Occipital lobe (tissue), 1 donor: ENCODE measurements at regions not wholly inside any gene's neighbourhood (a gene's known extent, or its start where the extent isn't known, plus 50 kb on each side); places are given as distances from the start of the nearest gene placed in this dataset.
"Not testable (repeated sequence)": the region's sequence is repeated elsewhere in the genome, so short reads cannot be mapped to it uniquely, and the experiment has no call there.

Source experiments
- DNase-seq: peaks from one replicate; lab custom pipeline; 2025; lab: John Stamatoyannopoulos, UW

GRCh38 chr1:60821156-60821555, 261.2 kb upstream of the NFIA start:
- no peak for DNase-seq

- DNase-seq = no peak
Observed at GRCh38 chr1:60818969-60819701, 263.2 kb upstream of the NFIA start.

- DNase-seq = no peak
Observed at GRCh38 chr1:60813071-60813470, 269.3 kb upstream of the NFIA start.

GRCh38 chr1:60809204-60809980, 273.0 kb upstream of the NFIA start:
- DNase-seq = no peak

- no peak for DNase-seq
Observed at GRCh38 chr1:60808676-60809075, 273.7 kb upstream of the NFIA start.

- DNase-seq = no peak
Observed at GRCh38 chr1:60802884-60803283, 279.5 kb upstream of the NFIA start.

GRCh38 chr1:60797351-60797750, 285.0 kb upstream of the NFIA start:
- no peak for DNase-seq

GRCh38 chr1:60791226-60791625, 291.1 kb upstream of the NFIA start:
- no peak for DNase-seq

- DNase-seq = not testable (repeated sequence)
Observed at GRCh38 chr1:60773099-60773498, 309.3 kb upstream of the NFIA start.

GRCh38 chr1:60769082-60769481, 313.3 kb upstream of the NFIA start:
- no peak for DNase-seq

GRCh38 chr1:60765204-60765603, 317.2 kb upstream of the NFIA start:
- no peak for DNase-seq

GRCh38 chr1:60764489-60764888, 317.9 kb upstream of the NFIA start:
- no peak for DNase-seq

- no peak for DNase-seq
Observed at GRCh38 chr1:60763741-60764140, 318.6 kb upstream of the NFIA start.

GRCh38 chr1:60762911-60763310, 319.4 kb upstream of the NFIA start:
- no peak for DNase-seq

GRCh38 chr1:60762176-60762575, 320.2 kb upstream of the NFIA start:
- DNase-seq = no peak

GRCh38 chr1:60759291-60759690, 323.1 kb upstream of the NFIA start:
- no peak for DNase-seq

- DNase-seq = no peak
Observed at GRCh38 chr1:60757485-60757884, 324.9 kb upstream of the NFIA start.

- DNase-seq = no peak
Observed at GRCh38 chr1:60753036-60753900, 329.1 kb upstream of the NFIA start.

- no peak for DNase-seq
Observed at GRCh38 chr1:60751306-60751705, 331.1 kb upstream of the NFIA start.

GRCh38 chr1:60747353-60747752, 335.0 kb upstream of the NFIA start:
- no peak for DNase-seq

- peak; percentile 29 for DNase-seq
Observed at GRCh38 chr1:60746278-60746791, 336.0 kb upstream of the NFIA start.

GRCh38 chr1:60745484-60745883, 336.9 kb upstream of the NFIA start:
- DNase-seq = no peak
